DND-41 (cell line): ENCODE measurements at regions not wholly inside any gene's neighbourhood (a gene's known extent, or its start where the extent isn't known, plus 50 kb on each side); places are given as distances from the start of the nearest gene placed in this dataset.

Source experiments
- ATAC-seq: fragments of 200-7000 bp; cut with Tn5 transposase; 3 replicates; pipeline ENCODE4 v1.9.1; 2021; ENCODE audit warnings: low read depth; ENCODE audit not compliant: insufficient read depth
- DNase-seq: peaks from one replicate; pipeline ENCODE4 v3.0.0-alpha.2; 2020
- H2AFZ ChIP-seq: 2 replicates; pipeline ENCODE4 v1.6.0; 2012; ENCODE audit warnings: low read depth, low read length
- H3K27ac ChIP-seq: 2 replicates; pipeline ENCODE4 v1.5.1; 2012; ENCODE audit warnings: low read length, inconsistent platforms
- H3K27me3 ChIP-seq: fragments of 200-600 bp; sonication (generic); 2 replicates; pipeline ENCODE4 v1.6.0; 2012; ENCODE audit warnings: low read length, mild to moderate bottlenecking, inconsistent platforms; ENCODE audit not compliant: insufficient read depth, poor library complexity
- H3K36me3 ChIP-seq: 2 replicates; pipeline ENCODE4 v1.5.1; 2012; ENCODE audit warnings: low read length, inconsistent platforms; ENCODE audit not compliant: insufficient read depth
- H3K4me1 ChIP-seq: 2 replicates; pipeline ENCODE4 v1.5.1; 2012; ENCODE audit warnings: mild to moderate bottlenecking, low read length; ENCODE audit not compliant: insufficient read depth
- H3K4me2 ChIP-seq: 2 replicates; pipeline ENCODE4 v1.6.0; 2012; ENCODE audit warnings: mild to moderate bottlenecking, moderate library complexity, low read length, inconsistent platforms; ENCODE audit not compliant: insufficient read depth
- H3K4me3 ChIP-seq, 2 experiments: fragments of 200-600 bp in 1 of 2; shearing (Covaris generic) in 1 of 2; 2 replicates each; pipeline ENCODE4 v1.5.1; 2012 to 2016; ENCODE audit warnings: inconsistent platforms in 2 of 2, low read length in 2 of 2, mild to moderate bottlenecking in 2 of 2, low read depth in 1 of 2, moderate library complexity in 1 of 2
- H3K79me2 ChIP-seq: 2 replicates; pipeline ENCODE4 v1.6.0; 2012; ENCODE audit warnings: low read length, inconsistent platforms; ENCODE audit not compliant: insufficient read depth
- H3K9ac ChIP-seq: 2 replicates; pipeline ENCODE4 v1.6.0; 2012; ENCODE audit warnings: low read depth, mild to moderate bottlenecking, inconsistent platforms, low read length, moderate library complexity
- H3K9me3 ChIP-seq: 2 replicates; pipeline ENCODE4 v1.5.1; 2012; ENCODE audit warnings: low read length, moderate library complexity, mild to moderate bottlenecking, inconsistent platforms; ENCODE audit not compliant: insufficient read depth, severe bottlenecking
- H4K20me1 ChIP-seq: 2 replicates; pipeline ENCODE4 v1.6.0; 2012; ENCODE audit warnings: low read length; ENCODE audit not compliant: insufficient read depth
- CTCF ChIP-seq: IDR thresholded peaks from 2 replicates; pipeline ENCODE4 v1.5.1; 2012; ENCODE audit warnings: borderline replicate concordance, low read length, moderate library complexity, mild to moderate bottlenecking; ENCODE audit not compliant: poor library complexity, severe bottlenecking; ENCODE audit errors: extremely low read depth
- EZH2 ChIP-seq: IDR thresholded peaks from 3 replicates; pipeline ENCODE4 v1.6.1; 2012; ENCODE audit warnings: borderline replicate concordance, low read depth, mild to moderate bottlenecking, moderate library complexity, low read length, inconsistent platforms; ENCODE audit not compliant: severe bottlenecking

DNA sequence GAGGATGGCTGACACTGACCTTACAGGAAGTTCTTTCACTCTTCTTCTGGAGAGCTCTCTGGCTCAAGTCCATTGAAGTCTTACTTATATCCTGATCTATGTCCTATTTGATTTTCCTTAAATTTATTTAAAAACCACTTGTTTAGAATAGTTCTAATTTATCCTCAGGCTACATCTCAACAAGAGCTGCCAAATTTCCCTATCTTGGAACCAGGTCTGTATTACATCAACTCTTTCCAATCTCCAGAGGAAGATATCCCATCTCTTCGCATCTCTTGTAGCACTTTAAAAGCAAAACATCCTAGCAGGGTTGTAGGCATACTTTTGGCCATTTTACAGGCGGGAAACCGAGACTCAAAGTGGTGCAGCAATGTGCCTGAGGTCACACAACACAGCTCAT lies 290.5 kb upstream of the TEX13C start:
- TF ChIP-seq CTCF (no peak), EZH2 (no peak)
- H3K36me3 ChIP-seq, result no peaks in the 10 kb centered on the region

More for the DNA sequence above, 290.5 kb upstream of the TEX13C start:
- Histone ChIP-seq H3K9me3 (no peaks in the 10 kb centered on the region), H2AFZ (no peak overlapping the region), H3K9ac (no peak overlapping the region), H3K27ac (no peak overlapping the region), H3K4me1 (no peaks in the 10 kb centered on the region), H3K4me2 (no peak overlapping the region), H3K27me3 (no peaks in the 10 kb centered on the region), H4K20me1 (no peaks in the 10 kb centered on the region), H3K79me2 (no peaks in the 10 kb centered on the region), H3K4me3 (no peak overlapping the region)
- ATAC-seq (no peak), DNase-seq (no peak)
